OCI-LY1 (cell line): ENCODE measurements at regions not wholly inside any gene's neighbourhood (a gene's known extent, or its start where the extent isn't known, plus 50 kb on each side); places are given as distances from the start of the nearest gene placed in this dataset.

Source experiments
- H2AFZ ChIP-seq: fragments of 200-600 bp; sonication (generic), shearing (Covaris generic); 2 replicates; pipeline ENCODE4 v1.6.0; 2014; ENCODE audit warnings: antibody characterized with exemption, mild to moderate bottlenecking, low read length
- H3F3A ChIP-seq: fragments of 200-600 bp; sonication (generic), shearing (Covaris generic); 2 replicates; pipeline ENCODE4 v1.6.0; 2014; ENCODE audit warnings: mild to moderate bottlenecking, antibody characterized with exemption, low read length, moderate library complexity; ENCODE audit not compliant: insufficient read depth
- H3K27ac ChIP-seq: fragments of 200-600 bp; sonication (generic); 2 replicates; pipeline ENCODE4 v1.5.1; 2014; ENCODE audit warnings: low read length, mixed run types, mild to moderate bottlenecking, low read depth; ENCODE audit not compliant: poor library complexity, severe bottlenecking
- H3K27me3 ChIP-seq: fragments of 200-600 bp; sonication (generic); 2 replicates; pipeline ENCODE4 v1.6.0; 2014; ENCODE audit warnings: antibody characterized with exemption, mild to moderate bottlenecking, low read length, moderate library complexity; ENCODE audit not compliant: insufficient read depth
- H3K36me3 ChIP-seq: fragments of 200-600 bp; sonication (generic); 2 replicates; pipeline ENCODE4 v1.6.1; 2014; ENCODE audit warnings: mild to moderate bottlenecking, antibody characterized with exemption, low read length, moderate library complexity, mixed read lengths; ENCODE audit not compliant: insufficient read depth
- H3K4me1 ChIP-seq: fragments of 200-600 bp; sonication (generic); 2 replicates; pipeline ENCODE4 v1.5.1; 2014; ENCODE audit warnings: mild to moderate bottlenecking, low read length, moderate library complexity; ENCODE audit not compliant: insufficient read depth, severe bottlenecking
- H3K4me2 ChIP-seq: fragments of 200-600 bp; sonication (generic), shearing (Covaris generic); 2 replicates; pipeline ENCODE4 v1.6.1; 2014; ENCODE audit warnings: low read length
- H3K4me3 ChIP-seq: fragments of 200-600 bp; sonication (generic); 2 replicates; pipeline ENCODE4 v1.5.1; 2014; ENCODE audit warnings: low read length, low read depth, mild to moderate bottlenecking, mixed read lengths; ENCODE audit not compliant: poor library complexity, severe bottlenecking
- H3K79me2 ChIP-seq: fragments of 200-600 bp; shearing (Covaris generic); 2 replicates; pipeline ENCODE4 v1.6.1; 2016; ENCODE audit warnings: mixed run types, low read length, mixed read lengths; ENCODE audit not compliant: insufficient read depth
- H3K9ac ChIP-seq: fragments of 200-600 bp; sonication (generic), shearing (Covaris generic); 2 replicates; pipeline ENCODE4 v1.6.1; 2014; ENCODE audit warnings: mild to moderate bottlenecking, low read length, mixed read lengths
- H3K9me2 ChIP-seq: fragments of 200-600 bp; sonication (generic), shearing (Covaris generic); 2 replicates; pipeline ENCODE4 v1.6.1; 2014; ENCODE audit warnings: low read depth, mild to moderate bottlenecking, low read length, mixed read lengths
- H3K9me3 ChIP-seq: fragments of 200-600 bp; shearing (Covaris generic); 2 replicates; pipeline ENCODE4 v1.6.1; 2014; ENCODE audit warnings: low read length, mixed read lengths
- H4K20me1 ChIP-seq: fragments of 200-600 bp; sonication (generic), shearing (Covaris generic); 2 replicates; pipeline ENCODE4 v1.6.0; 2016; ENCODE audit warnings: mild to moderate bottlenecking, low read length; ENCODE audit not compliant: insufficient read depth
- CTCF ChIP-seq: fragments of 200-600 bp; sonication (generic), shearing (Covaris generic); IDR thresholded peaks from 2 replicates; pipeline ENCODE4 v1.5.1; 2017; ENCODE audit warnings: mild to moderate bottlenecking, antibody characterized with exemption, low read length, moderate library complexity, mixed read lengths
- EZH2 ChIP-seq: fragments of 200-600 bp; sonication (generic), shearing (Covaris generic); IDR thresholded peaks from 2 replicates; pipeline ENCODE4 v1.8.0; 2017; ENCODE audit warnings: borderline replicate concordance, mixed run types, mild to moderate bottlenecking, antibody characterized with exemption, low read length, moderate library complexity, mixed read lengths

DNA sequence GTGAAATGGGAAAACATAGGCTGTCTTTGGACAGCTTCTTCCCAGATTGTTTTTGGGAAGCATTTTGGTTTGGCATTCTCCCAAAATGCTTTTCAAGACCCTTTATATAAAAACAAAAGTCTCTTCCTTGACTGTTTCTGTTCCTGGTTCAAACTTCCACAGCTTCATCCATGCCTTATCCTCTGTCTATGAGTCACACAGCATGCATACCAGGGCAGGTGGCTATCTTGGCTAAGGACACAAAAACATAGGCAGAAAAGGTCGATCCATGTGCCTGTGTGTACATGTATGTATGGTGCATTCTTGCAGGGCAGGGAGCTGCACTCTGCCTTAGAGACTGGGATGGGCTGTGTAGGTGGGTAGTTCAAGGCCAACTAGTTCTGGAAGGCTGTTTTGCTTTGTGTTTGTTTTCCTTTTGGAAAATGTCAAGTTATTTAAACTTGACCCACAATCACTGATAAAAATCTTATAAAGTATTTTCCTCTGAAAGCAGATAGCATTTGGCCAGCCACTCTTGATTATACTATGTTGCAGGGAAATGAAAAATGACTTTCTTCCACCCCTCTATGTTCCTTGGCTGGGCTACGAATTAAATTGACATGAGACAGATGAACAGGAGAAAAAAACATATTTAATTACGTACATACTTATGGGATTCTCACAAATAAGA lies 437.0 kb downstream of the SIPA1L2 start:
- no peak for TF ChIP-seq CTCF
- TF ChIP-seq EZH2, result no peak
- Histone ChIP-seq H3K9me2 (no peaks in the 10 kb centered on the region), H3F3A (no peaks in the 10 kb centered on the region), H3K9ac (no peak overlapping the region), H4K20me1 (no peaks in the 10 kb centered on the region), H3K4me1 (no peaks in the 10 kb centered on the region), H3K4me3 (no peak overlapping the region), H2AFZ (no peak overlapping the region), H3K36me3 (no peaks in the 10 kb centered on the region), H3K9me3 (no peaks in the 10 kb centered on the region), H3K79me2 (no peaks in the 10 kb centered on the region), H3K27me3 (no peaks in the 10 kb centered on the region; the same call in 1 of the 2 replicates), H3K27ac (no peak overlapping the region), H3K4me2 (no peak overlapping the region)

DNA sequence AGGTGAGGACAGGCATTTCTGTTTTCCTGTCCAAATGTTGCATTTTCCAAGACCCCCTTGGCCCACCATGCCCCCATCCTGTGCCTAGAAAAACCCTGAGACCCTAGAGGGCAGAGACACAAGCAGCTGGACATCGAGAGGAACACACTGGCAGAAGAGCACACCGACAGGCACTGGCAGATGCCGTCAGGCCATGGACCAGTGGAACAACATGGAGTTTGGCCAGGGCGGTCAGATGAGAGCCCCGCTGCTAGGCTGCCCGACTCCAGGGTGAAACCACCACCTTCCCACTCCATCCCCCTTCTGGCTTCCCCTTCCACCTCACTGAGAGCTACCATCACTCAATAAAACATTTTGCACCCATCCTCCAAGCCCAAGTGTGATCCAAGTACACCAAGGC lies 438.4 kb downstream of the SIPA1L2 start:
- Histone ChIP-seq H3K36me3 (no peaks in the 10 kb centered on the region), H3K9me2 (no peaks in the 10 kb centered on the region), H3K9me3 (no peaks in the 10 kb centered on the region), H3K4me1 (no peaks in the 10 kb centered on the region), H2AFZ (no peak overlapping the region), H3K27me3 (no peaks in the 10 kb centered on the region; the same call in 1 of the 2 replicates), H3F3A (no peaks in the 10 kb centered on the region), H3K4me2 (no peak overlapping the region), H3K27ac (no peak overlapping the region), H3K9ac (no peak overlapping the region), H4K20me1 (no peaks in the 10 kb centered on the region), H3K4me3 (no peak overlapping the region), H3K79me2 (no peaks in the 10 kb centered on the region)
- TF ChIP-seq EZH2 (no peak), CTCF (no peak)

- Histone ChIP-seq H3K9ac (no peak overlapping the region), H3K27me3 (no peaks in the 10 kb centered on the region; the same call in 1 of the 2 replicates), H3K36me3 (no peaks in the 10 kb centered on the region), H2AFZ (no peak overlapping the region), H3F3A (no peaks in the 10 kb centered on the region), H3K27ac (no peak overlapping the region), H3K79me2 (no peaks in the 10 kb centered on the region), H3K4me2 (no peak overlapping the region), H4K20me1 (no peaks in the 10 kb centered on the region), H3K9me3 (no peaks in the 10 kb centered on the region), H3K9me2 (no peaks in the 10 kb centered on the region), H3K4me1 (no peaks in the 10 kb centered on the region), H3K4me3 (no peak overlapping the region)
- TF ChIP-seq EZH2 (no peak), CTCF (no peak)
These were observed 441.6 kb downstream of the SIPA1L2 start for GRCh38 chr1:232188318-232188717.
